Endothelial cell of umbilical vein (primary cell): ENCODE measurements at regions not wholly inside any gene's neighbourhood (a gene's known extent, or its start where the extent isn't known, plus 50 kb on each side); places are given as distances from the start of the nearest gene placed in this dataset.

Experiments used
- BruUV-seq: library from RNA; stranded (reverse); fragments of 400-500 nt; replicated peaks from 2 replicates; lab custom pipeline; 2021; lab: Mats Ljungman, UMichigan
- CTCF ChIA-PET: fragments of 300-600, 350-600 bp; sonication (Branson Sonifier 250); formaldehyde crosslinking; loops from one replicate; lab custom pipeline; 2021; ENCODE audit warnings: antibody characterized with exemption, inconsistent platforms; lab: Charles Lee
- POLR2A ChIA-PET: fragments of 300-600, 350-600 bp; sonication (Branson Sonifier 250); formaldehyde crosslinking; loops from one replicate; lab custom pipeline; 2021; ENCODE audit warnings: antibody characterized with exemption, inconsistent platforms; lab: Charles Lee
- DNase-seq: peaks from one replicate; pipeline ENCODE4 v3.0.0-alpha.2; 2011; ENCODE audit warnings: low read depth, low spot score
- FAIRE-seq: peaks from 2 replicates; lab custom pipeline; 2011; peaks lifted over from hg19 to GRCh38; lab: Jason Lieb, UNC
- H2AFZ ChIP-seq: 2 replicates; pipeline ENCODE4 v1.6.0; 2012; ENCODE audit warnings: low read depth, low read length, control low read depth, inconsistent platforms
- H3K27ac ChIP-seq: 2 replicates; pipeline ENCODE4 v1.5.1; 2011; ENCODE audit warnings: low read depth, mild to moderate bottlenecking, control low read depth, low read length, moderate library complexity; ENCODE audit not compliant: insufficient read depth
- H3K27me3 ChIP-seq, 2 experiments: 2 replicates each; pipeline versions ENCODE4 v1.6.0 to v1.6.1; 2011; ENCODE audit warnings: low read length in 2 of 2, mixed read lengths in 1 of 2; ENCODE audit not compliant: control insufficient read depth in 2 of 2, insufficient read depth in 2 of 2
- H3K36me3 ChIP-seq, 2 experiments: 2 replicates in 1 of 2; 3 replicates in 1 of 2; pipeline ENCODE4 v1.5.1; 2011; ENCODE audit warnings: low read length in 2 of 2, mild to moderate bottlenecking in 1 of 2, moderate library complexity in 1 of 2; ENCODE audit not compliant: control insufficient read depth in 2 of 2, insufficient read depth in 2 of 2; ENCODE audit errors: extremely low read depth in 1 of 2
- H3K4me1 ChIP-seq: 3 replicates; pipeline ENCODE4 v1.5.1; 2011; ENCODE audit warnings: mild to moderate bottlenecking, low read length; ENCODE audit not compliant: control insufficient read depth, insufficient read depth; ENCODE audit errors: extremely low read depth
- H3K4me2 ChIP-seq: 2 replicates; pipeline ENCODE4 v1.6.1; 2011; ENCODE audit warnings: low read length, control low read depth, mixed read lengths; ENCODE audit not compliant: insufficient read depth
- H3K4me3 ChIP-seq, 3 experiments: fragments of 200-600 bp in 1 of 3; sonication (generic), shearing (Covaris generic) in 1 of 3; replicated peaks in 1 of 3; 2 replicates each; pipeline ENCODE4 v1.5.1; 2011 to 2016; ENCODE audit warnings: control low read depth in 3 of 3, low read length in 3 of 3, mild to moderate bottlenecking in 2 of 3, inconsistent platforms in 1 of 3, low read depth in 1 of 3, moderate library complexity in 1 of 3; ENCODE audit not compliant: insufficient read depth in 1 of 3
- H3K79me2 ChIP-seq: 2 replicates; pipeline ENCODE4 v1.6.0; 2012; ENCODE audit warnings: low read length, inconsistent platforms; ENCODE audit not compliant: control insufficient read depth, insufficient read depth
- H3K9ac ChIP-seq: replicated peaks from 2 replicates; pipeline ENCODE3; 2011; ENCODE audit warnings: low read length, control low read depth; ENCODE audit not compliant: insufficient read depth; ENCODE audit errors: extremely low read depth
- H3K9me1 ChIP-seq: replicated peaks from 3 replicates; pipeline ENCODE4 v1.6.0; 2011; ENCODE audit warnings: mild to moderate bottlenecking, low read length; ENCODE audit not compliant: control insufficient read depth, insufficient read depth; ENCODE audit errors: extremely low read depth
- H3K9me3 ChIP-seq: replicated peaks from 2 replicates; pipeline ENCODE4 v1.5.1; 2012; ENCODE audit warnings: low read length, inconsistent platforms; ENCODE audit not compliant: control insufficient read depth, insufficient read depth
- H4K20me1 ChIP-seq: replicated peaks from 2 replicates; pipeline ENCODE3; 2011; ENCODE audit warnings: mild to moderate bottlenecking, low read length; ENCODE audit not compliant: control insufficient read depth, insufficient read depth; ENCODE audit errors: extremely low read depth
- CTCF ChIP-seq, 2 donors: IDR thresholded peaks; 1 replicate in 1 of 2; 2 replicates in 1 of 2; pipeline ENCODE4 v1.5.1; 2011; ENCODE audit warnings: low read length in 2 of 2, mild to moderate bottlenecking in 2 of 2, moderate library complexity in 2 of 2, control low read depth in 1 of 2, inconsistent platforms in 1 of 2, low read depth in 1 of 2; ENCODE audit not compliant: insufficient read depth in 1 of 2; ENCODE audit errors: extremely low read depth in 1 of 2
- EZH2 ChIP-seq: IDR thresholded peaks from 2 replicates; pipeline ENCODE4 v1.6.1; 2012; ENCODE audit warnings: borderline replicate concordance, low read depth, mild to moderate bottlenecking, moderate library complexity, low read length, inconsistent platforms; ENCODE audit not compliant: severe bottlenecking
- FOS ChIP-seq: IDR thresholded peaks from 2 replicates; pipeline ENCODE4 v1.6.1; 2011; ENCODE audit warnings: mild to moderate bottlenecking, low read length, moderate library complexity, borderline replicate concordance; ENCODE audit not compliant: insufficient read depth
- GATA2 ChIP-seq: IDR thresholded peaks from 2 replicates; pipeline ENCODE4 v1.7.0; 2011; ENCODE audit warnings: low read depth, mild to moderate bottlenecking, moderate library complexity, mixed read lengths, low read length; ENCODE audit not compliant: insufficient read length, insufficient read depth
- JUN ChIP-seq: IDR thresholded peaks from 2 replicates; pipeline ENCODE4 v1.6.1; 2011; ENCODE audit warnings: borderline replicate concordance, low read depth; ENCODE audit not compliant: insufficient read length, insufficient read depth
- MAX ChIP-seq: IDR thresholded peaks from 2 replicates; pipeline ENCODE4 v1.6.1; 2011; ENCODE audit not compliant: insufficient read depth, insufficient read length
- MYC ChIP-seq: IDR thresholded peaks from one replicate; pipeline ENCODE4 v1.6.1; 2011; ENCODE audit warnings: mild to moderate bottlenecking, low read depth, low read length
- POLR2A ChIP-seq: IDR thresholded peaks from 2 replicates; pipeline ENCODE4 v1.6.1; 2012; ENCODE audit warnings: low read depth, mild to moderate bottlenecking, control low read depth, low read length
- POLR2AphosphoS5 ChIP-seq: IDR thresholded peaks from 2 replicates; pipeline ENCODE4 v1.6.1; 2012; ENCODE audit warnings: low read depth, mild to moderate bottlenecking, control low read depth, low read length, moderate library complexity; ENCODE audit not compliant: insufficient read depth
- dilution Hi-C: fragments of 300-500 bp; cut with MboI; formaldehyde crosslinking; loops from one replicate; pipeline ENCODE4 v1.15.0; 2019; ENCODE audit warnings: low sequenced_read_pairs; ENCODE audit not compliant: extremely low pct_ligation_motif_present
- intact Hi-C: fragments of 100-400 bp; cut with micrococcal nuclease; formaldehyde crosslinking; loops from one replicate; pipeline ENCODE4 v1.10.0; 2022

GRCh38 chr10:84588971-84589370 lies 260.6 kb downstream of the CCSER2 start:
- Histone ChIP-seq H3K27me3 (no peaks in the 10 kb centered on the region), H3K4me3 (no peak overlapping the region), H3K9me3 (no peaks in the 10 kb centered on the region), H4K20me1 (no peaks in the 10 kb centered on the region), H3K4me2 (no peak overlapping the region), H3K27ac (no peak overlapping the region), H3K36me3 (no peaks in the 10 kb centered on the region), H3K4me1 (no peaks in the 10 kb centered on the region), H3K9ac (no peak overlapping the region), H3K79me2 (no peaks in the 10 kb centered on the region), H3K9me1 (no peaks in the 10 kb centered on the region), H2AFZ (no peak overlapping the region)
- ChIA-PET POLR2A (no interaction called here), CTCF (no interaction called here)
- intact Hi-C loops (no loop called here), dilution Hi-C loops (no loop called here)
- FAIRE-seq, result no peak
- TF ChIP-seq POLR2A, result no peak
- no peak for TF ChIP-seq EZH2
- no TSS peak for BruUV-seq
- no peak for DNase-seq

- POLR2A ChIA-PET, result no interaction called here
- Histone ChIP-seq H3K27ac (no peak overlapping the region), H3K4me1 (no peaks in the 10 kb centered on the region), H3K9me1 (no peaks in the 10 kb centered on the region), H3K27me3 (no peaks in the 10 kb centered on the region), H3K9ac (no peak overlapping the region), H3K36me3 (no peaks in the 10 kb centered on the region), H3K4me2 (no peak overlapping the region), H3K4me3 (no peak overlapping the region), H3K79me2 (no peaks in the 10 kb centered on the region), H2AFZ (no peak overlapping the region), H3K9me3 (no peaks in the 10 kb centered on the region), H4K20me1 (no peaks in the 10 kb centered on the region)
- dilution Hi-C loops (no loop called here), intact Hi-C loops (no loop called here)
- BruUV-seq, result no TSS peak
- DNase-seq (no peak), FAIRE-seq (no peak)
- CTCF ChIA-PET, result no interaction called here
- TF ChIP-seq POLR2A, result no peak
- no peak for TF ChIP-seq JUN
- no peak for TF ChIP-seq GATA2
- TF ChIP-seq EZH2, result no peak
- no peak for TF ChIP-seq POLR2AphosphoS5
- TF ChIP-seq MYC, result no peak
- no peak for TF ChIP-seq MAX
- TF ChIP-seq FOS, result no peak
- no peak for TF ChIP-seq CTCF (IDR thresholded peaks at IDR 0.05; ENCODE audit: extremely low read depth in 1 of 2, insufficient read depth in 1 of 2, low read depth in 1 of 2, low read length in 2 of 2)
These were observed 261.3 kb downstream of the CCSER2 start for GRCh38 chr10:84589526-84590205.
